H1 (cell line): ENCODE measurements at regions not wholly inside any gene's neighbourhood (a gene's known extent, or its start where the extent isn't known, plus 50 kb on each side); places are given as distances from the start of the nearest gene placed in this dataset.

ENCODE experiments used
- CTCF ChIA-PET: fragments of 300-600 bp; sonication (Branson Sonifier 250); formaldehyde crosslinking; loops from one replicate; lab custom pipeline; 2021; ENCODE audit not compliant: partially characterized antibody; lab: Charles Lee
- POLR2A ChIA-PET: fragments of 300-600 bp; sonication (Branson Sonifier 250); formaldehyde crosslinking; loops from one replicate; lab custom pipeline; 2021; ENCODE audit warnings: inconsistent platforms; ENCODE audit not compliant: partially characterized antibody; lab: Charles Lee
- DNase-seq, 2 experiments: peaks; one replicate each; pipeline versions ENCODE4 v3.0.0 to v3.0.0-alpha.2; 2010 to 2022; ENCODE audit warnings: low spot score in 2 of 2, low read depth in 1 of 2, mixed read lengths in 1 of 2
- FAIRE-seq: peaks from 2 replicates; lab custom pipeline; 2011; peaks lifted over from hg19 to GRCh38; lab: Jason Lieb, UNC
- H2AFZ ChIP-seq: 2 replicates; pipeline ENCODE4 v1.8.1; 2012; ENCODE audit warnings: low read length, inconsistent platforms
- H2AK5ac ChIP-seq: 2 replicates; pipeline ENCODE4 v1.6.1; 2013; ENCODE audit warnings: low read depth, low read length
- H2BK120ac ChIP-seq: replicated peaks from 2 replicates; pipeline ENCODE3; 2013; ENCODE audit warnings: low read depth, low read length, inconsistent platforms
- H2BK12ac ChIP-seq: 2 replicates; pipeline ENCODE4 v1.6.1; 2013; ENCODE audit warnings: low read depth, low read length
- H2BK15ac ChIP-seq: 2 replicates; pipeline ENCODE4 v1.6.1; 2013; ENCODE audit warnings: low read length
- H2BK20ac ChIP-seq: 2 replicates; pipeline ENCODE4 v1.6.1; 2013; ENCODE audit warnings: low read length
- H2BK5ac ChIP-seq: 2 replicates; pipeline ENCODE4 v1.6.1; 2013; ENCODE audit warnings: low read depth, low read length
- H3K14ac ChIP-seq: 2 replicates; pipeline ENCODE4 v1.6.1; 2013; ENCODE audit warnings: inconsistent platforms; ENCODE audit not compliant: insufficient read length
- H3K18ac ChIP-seq: 2 replicates; pipeline ENCODE4 v1.6.1; 2013; ENCODE audit warnings: low read length; ENCODE audit errors: extremely low read depth
- H3K23ac ChIP-seq: 2 replicates; pipeline ENCODE4 v1.6.1; 2013; ENCODE audit warnings: inconsistent platforms; ENCODE audit not compliant: insufficient read length
- H3K23me2 ChIP-seq: 2 replicates; pipeline ENCODE4 v1.6.1; 2013; ENCODE audit warnings: low read depth, low read length
- H3K27ac ChIP-seq: 2 replicates; pipeline ENCODE4 v1.6.1; 2011; ENCODE audit warnings: low read depth, low read length, inconsistent platforms
- H3K27me3 ChIP-seq, 4 experiments: replicated peaks in 1 of 4; 1 replicate in 1 of 4; 2 replicates in 3 of 4; pipeline versions ENCODE4 v1.6.1 to v1.8.1; 2011 to 2013; ENCODE audit warnings: low read length in 3 of 4, mild to moderate bottlenecking in 3 of 4, inconsistent platforms in 2 of 4, mixed read lengths in 2 of 4, moderate library complexity in 1 of 4; ENCODE audit not compliant: control insufficient read depth in 3 of 4, insufficient read depth in 3 of 4; ENCODE audit errors: extremely low read depth in 1 of 4
- H3K36me3 ChIP-seq, 4 experiments: 2 replicates each; pipeline versions ENCODE4 v1.6.1 to v1.8.1; 2011 to 2013; ENCODE audit warnings: mild to moderate bottlenecking in 4 of 4, low read length in 3 of 4, moderate library complexity in 2 of 4, control low read depth in 1 of 4, inconsistent platforms in 1 of 4; ENCODE audit not compliant: insufficient read depth in 4 of 4, control insufficient read depth in 2 of 4
- H3K4ac ChIP-seq: replicated peaks from 2 replicates; pipeline ENCODE3; 2013; ENCODE audit warnings: low read length, low read depth, mixed read lengths, inconsistent platforms; ENCODE audit not compliant: insufficient read length
- H3K4me1 ChIP-seq, 4 experiments: replicated peaks in 1 of 4; 1 replicate in 1 of 4; 2 replicates in 3 of 4; pipeline versions ENCODE4 v1.6.1 to v1.8.1; 2011 to 2013; ENCODE audit warnings: low read length in 3 of 4, inconsistent platforms in 2 of 4, mixed read lengths in 1 of 4; ENCODE audit not compliant: insufficient read depth in 4 of 4, control insufficient read depth in 3 of 4
- H3K4me2 ChIP-seq, 2 experiments: 2 replicates each; pipeline versions ENCODE4 v1.6.1 to v1.8.1; 2011 to 2013; ENCODE audit warnings: low read depth in 2 of 2, low read length in 2 of 2, control low read depth in 1 of 2, inconsistent platforms in 1 of 2, mild to moderate bottlenecking in 1 of 2; ENCODE audit not compliant: insufficient read depth in 1 of 2
- H3K4me3 ChIP-seq, 4 experiments: fragments of 200-600, 300-600 bp in 1 of 4; sonication (generic), shearing (Covaris generic), sonication (Bioruptor Twin) in 1 of 4; 2 replicates each; pipeline versions ENCODE4 v1.5.1 to v1.8.1; 2011 to 2016; ENCODE audit warnings: low read length in 4 of 4, low read depth in 3 of 4, control low read depth in 2 of 4, inconsistent platforms in 2 of 4, mild to moderate bottlenecking in 2 of 4, mixed read lengths in 1 of 4, moderate library complexity in 1 of 4; ENCODE audit not compliant: insufficient read depth in 2 of 4; ENCODE audit errors: extremely low read depth in 1 of 4
- H3K56ac ChIP-seq: replicated peaks from 2 replicates; pipeline ENCODE3; 2013; ENCODE audit warnings: low read depth, mild to moderate bottlenecking, mixed read lengths, low read length, inconsistent platforms; ENCODE audit not compliant: insufficient read length
- H3K79me1 ChIP-seq: 2 replicates; pipeline ENCODE4 v1.6.1; 2013; ENCODE audit warnings: low read depth, low read length, control low read depth
- H3K79me2 ChIP-seq, 2 experiments: 2 replicates each; pipeline versions ENCODE4 v1.6.1 to v1.8.1; 2012 to 2013; ENCODE audit warnings: low read length in 2 of 2, mild to moderate bottlenecking in 2 of 2, inconsistent platforms in 1 of 2; ENCODE audit not compliant: insufficient read depth in 2 of 2, control insufficient read depth in 1 of 2
- H3K9ac ChIP-seq, 4 experiments: replicated peaks in 1 of 4; 1 replicate in 1 of 4; 2 replicates in 3 of 4; pipeline versions ENCODE4 v1.6.1 to v1.8.1; 2011 to 2013; ENCODE audit warnings: low read depth in 3 of 4, low read length in 3 of 4, control low read depth in 2 of 4, mild to moderate bottlenecking in 2 of 4, moderate library complexity in 2 of 4, inconsistent platforms in 1 of 4; ENCODE audit errors: extremely low read depth in 1 of 4
- H3K9me3 ChIP-seq, 2 experiments: 2 replicates each; pipeline versions ENCODE4 v1.6.1 to v1.8.1; 2012 to 2013; ENCODE audit warnings: mild to moderate bottlenecking in 2 of 2, moderate library complexity in 2 of 2, control low read depth in 1 of 2, inconsistent platforms in 1 of 2, low read depth in 1 of 2, low read length in 1 of 2, mixed read lengths in 1 of 2; ENCODE audit not compliant: insufficient read depth in 2 of 2
- H4K20me1 ChIP-seq, 2 experiments: replicated peaks in 1 of 2; 2 replicates each; pipeline versions ENCODE3 to v1.8.1; 2011 to 2013; ENCODE audit warnings: inconsistent platforms in 2 of 2, low read length in 2 of 2, mild to moderate bottlenecking in 1 of 2; ENCODE audit not compliant: insufficient read depth in 2 of 2, control insufficient read depth in 1 of 2
- H4K5ac ChIP-seq: 2 replicates; pipeline ENCODE4 v1.6.1; 2013; ENCODE audit warnings: low read length, low read depth, mixed read lengths, inconsistent platforms; ENCODE audit not compliant: insufficient read length
- H4K8ac ChIP-seq: 2 replicates; pipeline ENCODE4 v1.8.0; 2013; ENCODE audit warnings: mild to moderate bottlenecking, moderate library complexity, low read length, inconsistent platforms; ENCODE audit not compliant: insufficient read depth; ENCODE audit errors: extremely low read depth
- H4K91ac ChIP-seq: replicated peaks from 2 replicates; pipeline ENCODE3; 2013; ENCODE audit warnings: low read length, mixed read lengths, inconsistent platforms; ENCODE audit not compliant: insufficient read length
- BRCA1 ChIP-seq: IDR thresholded peaks from 2 replicates; pipeline ENCODE4 v1.6.1; 2012; ENCODE audit warnings: low read depth, low read length, improper control_type of control experiment
- CTCF ChIP-seq, 3 experiments: IDR thresholded peaks; 1 replicate in 2 of 3; 2 replicates in 1 of 3; pipeline versions ENCODE4 v1.5.1 to v1.6.1; 2011; ENCODE audit warnings: low read length in 3 of 3, mild to moderate bottlenecking in 3 of 3, inconsistent platforms in 2 of 3, low read depth in 1 of 3, moderate library complexity in 1 of 3; ENCODE audit not compliant: insufficient read depth in 1 of 3; ENCODE audit errors: control extremely low read depth in 1 of 3
- GABPA ChIP-seq: IDR thresholded peaks from 2 replicates; pipeline ENCODE4 v1.6.1; 2011; ENCODE audit warnings: mild to moderate bottlenecking, low read length, moderate library complexity, borderline replicate concordance; ENCODE audit not compliant: insufficient read depth
- NANOG ChIP-seq: IDR thresholded peaks from 2 replicates; pipeline ENCODE4 v1.6.1; 2011; ENCODE audit warnings: low read length, low read depth, mild to moderate bottlenecking, inconsistent platforms; ENCODE audit not compliant: insufficient read depth, poor library complexity, severe bottlenecking
- PHF8 ChIP-seq: fragments of 200-600 bp; sonication (generic); conservative IDR thresholded peaks from 2 replicates; pipeline ENCODE4 v1.7.1; 2012; ENCODE audit warnings: low read depth, mild to moderate bottlenecking, inconsistent platforms, low read length, moderate library complexity
- POLR2AphosphoS5 ChIP-seq: IDR thresholded peaks from 2 replicates; pipeline ENCODE4 v1.6.1; 2011; ENCODE audit warnings: low read depth, low read length
- POU5F1 ChIP-seq: IDR thresholded peaks from 2 replicates; pipeline ENCODE4 v1.6.1; 2011; ENCODE audit warnings: low read depth, mild to moderate bottlenecking, low read length, moderate library complexity
- SIN3A ChIP-seq, 2 experiments: IDR thresholded peaks in 1 of 2; conservative IDR thresholded peaks in 1 of 2; 2 replicates each; pipeline ENCODE4 v1.6.1; 2011 to 2012; ENCODE audit warnings: low read length in 2 of 2, improper control_type of control experiment in 1 of 2, low read depth in 1 of 2, mild to moderate bottlenecking in 1 of 2
- TEAD4 ChIP-seq: IDR thresholded peaks from 2 replicates; pipeline ENCODE4 v1.6.1; 2012; ENCODE audit warnings: low read depth, low read length, inconsistent platforms, mixed read lengths
- USF2 ChIP-seq: IDR thresholded peaks from 2 replicates; pipeline ENCODE4 v1.6.1; 2011; ENCODE audit warnings: low read length, improper control_type of control experiment
- WGBS, 2 experiments: shearing (Covaris generic) in 1 of 2; methylation state at CpG; one replicate each; pipeline versions ENCODE4 v1.1.6 to v1.1.7; 2013 to 2015; ENCODE audit warnings: low lambda C conversion rate in 2 of 2, mixed read lengths in 2 of 2, inconsistent platforms in 1 of 2, low coverage in 1 of 2, missing lambda C conversion rate in 1 of 2; ENCODE audit not compliant: insufficient replicate concordance in 2 of 2, insufficient coverage in 1 of 2, insufficient read length in 1 of 2; ENCODE audit errors: extremely low coverage in 1 of 2, missing lambda C conversion rate in 1 of 2; 5-methylcytosine and 5-hydroxymethylcytosine counted together

- FAIRE-seq (no peak), DNase-seq (no peak)
- ChIA-PET CTCF (interaction anchor here (1.3 to 2.0 kb wide), 2 partner anchors 10 to 20 kb away, joined by 4 read pairs; no protein-coding TSS in a partner anchor), POLR2A (interaction anchor here (1.4 kb wide), 1 partner anchor 9 kb away, joined by 4 read pairs; no protein-coding TSS in a partner anchor)
- H3K79me1 ChIP-seq: no peaks in the 10 kb centered on the region
- no peak overlapping the region for H2BK120ac ChIP-seq
- no peaks in the 10 kb centered on the region for H3K36me3 ChIP-seq
- no peaks in the 10 kb centered on the region for H3K79me2 ChIP-seq
- H2BK20ac ChIP-seq: no peak overlapping the region
- H2BK15ac ChIP-seq: no peak overlapping the region
- no peak overlapping the region for H3K14ac ChIP-seq
- no peak overlapping the region for H2BK12ac ChIP-seq
- H4K5ac ChIP-seq: no peak overlapping the region
- H3K4me2 ChIP-seq: no peak overlapping the region
- H3K4ac ChIP-seq: no peak overlapping the region
- no peak overlapping the region for H3K23ac ChIP-seq
- no peaks in the 10 kb centered on the region for H3K27me3 ChIP-seq
- no peak overlapping the region for H3K9ac ChIP-seq
- H3K4me1 ChIP-seq: peaks cover 0 to 7% (median 2%) of the 10 kb centered on the region in 4 experiments; a peak in 3 of 7 replicates
- no peaks in the 10 kb centered on the region for H3K23me2 ChIP-seq
- no peak overlapping the region for H4K91ac ChIP-seq
- no peaks in the 10 kb centered on the region for H4K20me1 ChIP-seq
- no peak overlapping the region for H2AFZ ChIP-seq
- no peak overlapping the region for H2AK5ac ChIP-seq
- no peak overlapping the region for H3K27ac ChIP-seq
- no peak overlapping the region for H3K56ac ChIP-seq
- no peak overlapping the region for H4K8ac ChIP-seq
- H3K9me3 ChIP-seq: 0 out of 4 replicates have a peak, but pooled peaks cover 0 to 2% of the 10 kb centered on the region in 2 experiments
- no peak overlapping the region for H2BK5ac ChIP-seq
- H3K18ac ChIP-seq: no peak overlapping the region
- WGBS, 2 experiments: 89% methylated on average over 5 of the region's 5 CpGs; no CpG with 5 or more reads in 1 of the 2 experiments
- H3K4me3 ChIP-seq: no peak overlapping the region
- TF ChIP-seq SIN3A (conservative IDR thresholded peaks at IDR 0.05 in 1 of 2, IDR thresholded peaks at IDR 0.05 in 1 of 2; ENCODE audit: low read depth in 1 of 2, low read length in 2 of 2): no peak
- no peak for TF ChIP-seq NANOG
- no peak for TF ChIP-seq BRCA1
- TF ChIP-seq GABPA: no peak
- no peak for TF ChIP-seq POLR2AphosphoS5
- no peak for TF ChIP-seq CTCF (IDR thresholded peaks at IDR 0.05; ENCODE audit: control extremely low read depth in 1 of 3, insufficient read depth in 1 of 3, low read depth in 1 of 3, low read length in 3 of 3)
- no peak for TF ChIP-seq TEAD4
- TF ChIP-seq USF2: no peak
- no peak for TF ChIP-seq PHF8
- no peak for TF ChIP-seq POU5F1
Observed at GRCh38 chr12:116389990-116390389, 112.5 kb upstream of the MED13L start.
